ENCODE measurements at regions not wholly inside any gene's neighbourhood (a gene's known extent, or its start where the extent isn't known, plus 50 kb on each side); places are given as distances from the start of the nearest gene placed in this dataset.
A peak's percentile ranks its signal among the peaks of the same experiment; 100 is the strongest.

GRCh38 chr1:175866776-175867175, 123.4 kb upstream of the TNR start:
- peaks cover 12% of the 10 kb centered on the region for H3K4me1 ChIP-seq (ENCODE audit: control insufficient read depth, insufficient read depth, low read length)
- no peaks in the 10 kb centered on the region for H3K36me3 ChIP-seq (ENCODE audit: control insufficient read depth, insufficient read depth, low read length)

DNA sequence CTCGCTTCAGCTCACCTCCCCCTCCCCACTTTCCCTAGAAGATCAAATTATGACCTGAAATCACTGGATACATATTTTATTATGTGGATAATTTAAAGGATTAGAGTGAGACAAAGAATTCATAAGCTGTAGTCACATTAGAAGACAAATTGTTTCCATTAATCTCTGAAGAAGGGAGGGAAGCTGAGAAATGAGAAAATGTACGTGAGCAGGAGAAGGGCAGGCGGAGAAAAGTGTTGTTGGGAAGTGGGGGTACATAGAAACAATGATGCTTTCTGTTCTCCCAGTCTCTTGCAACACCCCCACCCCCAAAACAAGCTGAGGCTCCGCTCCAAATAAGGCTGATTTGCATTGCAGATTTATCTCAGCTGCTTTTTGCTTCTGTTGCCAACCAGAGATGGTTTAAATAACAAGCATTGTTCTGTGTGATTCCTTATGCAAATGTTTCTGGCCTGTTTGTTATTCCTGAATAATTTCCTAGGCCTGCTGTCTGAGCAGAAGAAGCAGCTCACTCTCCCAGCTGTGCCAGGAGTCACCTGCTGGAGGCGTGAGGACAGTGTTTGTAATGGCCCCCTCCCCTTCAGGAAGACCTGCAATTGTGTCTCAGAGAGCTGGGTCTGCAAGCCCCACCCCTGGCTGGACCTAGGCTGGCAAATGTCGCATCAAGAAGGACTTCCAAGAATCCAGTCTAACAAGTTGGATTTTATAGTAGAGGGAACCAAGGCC, 121.8 kb upstream of the TNR start:
- H3K4me3 Mint-ChIP-seq, result peak overlapping the region; percentile 11
- H3K4me1 Mint-ChIP-seq, result peaks cover 45% of the 10 kb centered on the region
- H3K27me3 Mint-ChIP-seq (ENCODE audit: insufficient read depth), result peaks cover 20% of the 10 kb centered on the region
- Histone ChIP-seq H3K36me3 (ENCODE audit: control insufficient read depth, insufficient read depth, low read length) (no peaks in the 10 kb centered on the region), H3K27me3 (ENCODE audit: control insufficient read depth, insufficient read depth, low read length, poor library complexity, severe bottlenecking) (no peaks in the 10 kb centered on the region), H3K4me1 (ENCODE audit: control insufficient read depth, insufficient read depth, low read length) (peaks cover 8% of the 10 kb centered on the region), H3K9me3 (ENCODE audit: control insufficient read depth, low read length) (no peaks in the 10 kb centered on the region), H3K27ac (ENCODE audit: low read depth, low read length) (no peak overlapping the region), H3K4me3 (ENCODE audit: low read length) (no peak overlapping the region), H3K9ac (ENCODE audit: extremely low read depth, low read length, poor library complexity, severe bottlenecking) (no peak overlapping the region)
- 48 to 49% methylated on average over 4 to 6 of the region's 6 CpGs for WGBS, 2 experiments (ENCODE audit: insufficient coverage in 1 of 2, insufficient read length in 1 of 2)
- H3K9me3 Mint-ChIP-seq, result no peaks in the 10 kb centered on the region
- peak overlapping the region; percentile 26 for H3K27ac Mint-ChIP-seq
- no peaks in the 10 kb centered on the region for H3K36me3 Mint-ChIP-seq (ENCODE audit: low read depth)
- peak; percentile 65 for TF ChIP-seq CTCF (conservative IDR thresholded peaks at IDR 0.05)
- DNase-seq, result peak; percentile 90

More at GRCh38 chr1:175866776-175867175, 123.4 kb upstream of the TNR start:
- Histone ChIP-seq H3K27me3 (ENCODE audit: control insufficient read depth, insufficient read depth, low read length, poor library complexity, severe bottlenecking) (no peaks in the 10 kb centered on the region), H3K4me3 (ENCODE audit: low read length) (no peak overlapping the region), H3K27ac (ENCODE audit: low read depth, low read length) (no peak overlapping the region), H3K9me3 (ENCODE audit: control insufficient read depth, low read length) (no peaks in the 10 kb centered on the region), H3K9ac (ENCODE audit: extremely low read depth, low read length, poor library complexity, severe bottlenecking) (no peak overlapping the region)
- DNase-seq, result no peak
- Mint-ChIP-seq H3K4me3 (no peak overlapping the region), H3K27me3 (ENCODE audit: insufficient read depth) (peaks cover 24% of the 10 kb centered on the region), H3K4me1 (peaks cover 49% of the 10 kb centered on the region), H3K36me3 (ENCODE audit: low read depth) (no peaks in the 10 kb centered on the region), H3K27ac (no peak overlapping the region), H3K9me3 (no peaks in the 10 kb centered on the region)
- TF ChIP-seq CTCF (conservative IDR thresholded peaks at IDR 0.05), result no peak
- WGBS, 2 experiments (ENCODE audit: insufficient coverage in 1 of 2, insufficient read length in 1 of 2), result 75% methylated on average over 2 of the region's 2 CpGs; no CpG with 5 or more reads in 1 of the 2 experiments

DNA sequence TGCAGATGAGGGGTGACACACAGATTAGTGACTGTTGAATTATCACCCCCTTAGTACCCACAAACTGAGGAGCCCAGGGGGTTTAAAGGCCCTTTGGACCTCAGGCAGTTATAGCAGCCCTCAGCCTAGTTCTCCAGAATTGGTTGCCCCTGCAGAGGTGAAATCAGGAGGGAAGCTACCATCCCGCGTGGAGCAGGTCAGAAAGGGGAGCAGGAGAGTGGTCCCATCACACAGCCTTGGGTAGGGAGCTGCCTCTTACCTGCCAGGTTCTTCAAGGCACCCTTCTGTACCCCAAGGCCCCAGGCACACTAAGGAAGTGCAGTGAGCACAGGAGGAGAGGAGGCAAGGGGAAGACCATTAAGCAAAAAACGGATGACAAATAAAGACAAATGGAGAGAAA, 121.2 kb upstream of the TNR start:
- peaks cover 7% of the 10 kb centered on the region for H3K4me1 ChIP-seq (ENCODE audit: control insufficient read depth, insufficient read depth, low read length)
- H3K27ac ChIP-seq (ENCODE audit: low read depth, low read length), result no peak overlapping the region
- no peak for DNase-seq
- Mint-ChIP-seq H3K9me3 (no peaks in the 10 kb centered on the region), H3K36me3 (ENCODE audit: low read depth) (no peaks in the 10 kb centered on the region), H3K27ac (peak overlapping the region; percentile 26), H3K4me1 (peaks cover 42% of the 10 kb centered on the region), H3K27me3 (ENCODE audit: insufficient read depth) (peaks cover 17% of the 10 kb centered on the region), H3K4me3 (no peak overlapping the region)
- no peak overlapping the region for H3K9ac ChIP-seq (ENCODE audit: extremely low read depth, low read length, poor library complexity, severe bottlenecking)
- no peaks in the 10 kb centered on the region for H3K27me3 ChIP-seq (ENCODE audit: control insufficient read depth, insufficient read depth, low read length, poor library complexity, severe bottlenecking)
- no peak for TF ChIP-seq CTCF (conservative IDR thresholded peaks at IDR 0.05)
- no peaks in the 10 kb centered on the region for H3K36me3 ChIP-seq (ENCODE audit: control insufficient read depth, insufficient read depth, low read length)
- no peak overlapping the region for H3K4me3 ChIP-seq (ENCODE audit: low read length)
- H3K9me3 ChIP-seq (ENCODE audit: control insufficient read depth, low read length), result no peaks in the 10 kb centered on the region
- 60 to 65% methylated on average over 2 to 3 of the region's 3 CpGs for WGBS, 2 experiments (ENCODE audit: insufficient coverage in 1 of 2, insufficient read length in 1 of 2)

Data from endodermal cell (in vitro differentiated cells).